ENCODE measurements at regions not wholly inside any gene's neighbourhood (a gene's known extent, or its start where the extent isn't known, plus 50 kb on each side); places are given as distances from the start of the nearest gene placed in this dataset.

DNA sequence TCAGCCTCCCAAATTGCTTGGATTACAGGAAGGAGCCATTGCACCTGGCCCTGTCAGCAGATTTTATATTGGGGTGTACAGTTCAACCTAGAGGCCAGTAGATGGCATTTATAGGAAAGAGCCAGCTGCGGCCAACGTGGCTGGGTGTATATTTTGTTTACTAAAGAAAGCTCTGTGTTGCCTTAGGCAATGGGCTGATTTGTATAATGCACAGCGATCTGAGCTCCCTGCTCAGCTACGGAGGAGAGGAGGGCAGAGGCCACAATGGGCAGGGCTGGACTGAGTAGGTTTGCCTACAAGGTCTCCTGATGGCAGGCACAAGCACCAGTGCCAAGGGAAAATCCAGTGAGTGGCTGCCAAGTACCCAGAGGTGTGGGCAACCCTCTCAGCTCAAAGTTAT lies 282.4 kb downstream of the ARPP21 start:
- TF ChIP-seq CTCF (conservative IDR thresholded peaks at IDR 0.05 in 1 of 2, IDR thresholded peaks at IDR 0.05 in 1 of 2; ENCODE audit: low read depth in 1 of 2, low read length in 2 of 2), result no peak
- no peak for TF ChIP-seq EZH2 (IDR thresholded peaks at IDR 0.05; ENCODE audit: low read length, missing control alignments)
